ENCODE measurements at regions not wholly inside any gene's neighbourhood (a gene's known extent, or its start where the extent isn't known, plus 50 kb on each side); places are given as distances from the start of the nearest gene placed in this dataset.

DNA sequence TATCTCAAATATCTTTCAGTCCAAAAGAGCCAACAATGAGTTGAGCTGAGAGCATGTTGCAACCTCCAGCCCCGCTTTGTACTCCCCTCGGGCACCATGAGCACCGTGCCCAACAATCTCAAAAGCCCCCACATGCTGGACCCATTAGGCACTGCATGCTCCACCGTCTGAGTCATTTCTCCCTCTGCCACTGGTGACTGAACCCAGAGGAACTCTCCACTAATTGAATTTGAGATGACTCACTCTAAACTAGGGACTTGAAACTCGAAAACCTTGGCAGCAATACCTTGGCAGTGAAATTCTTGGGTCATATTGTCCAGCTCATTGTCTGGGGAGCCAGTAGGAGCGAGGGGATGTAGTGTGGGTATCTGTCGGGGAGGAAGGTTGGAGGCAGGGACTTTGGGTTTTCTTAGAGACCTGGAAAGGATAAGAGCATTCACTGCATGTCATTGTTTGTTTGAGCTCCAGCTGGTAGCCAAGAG lies 49.9 kb upstream of the SLIT3 start:
- TF ChIP-seq, protein P1, sequence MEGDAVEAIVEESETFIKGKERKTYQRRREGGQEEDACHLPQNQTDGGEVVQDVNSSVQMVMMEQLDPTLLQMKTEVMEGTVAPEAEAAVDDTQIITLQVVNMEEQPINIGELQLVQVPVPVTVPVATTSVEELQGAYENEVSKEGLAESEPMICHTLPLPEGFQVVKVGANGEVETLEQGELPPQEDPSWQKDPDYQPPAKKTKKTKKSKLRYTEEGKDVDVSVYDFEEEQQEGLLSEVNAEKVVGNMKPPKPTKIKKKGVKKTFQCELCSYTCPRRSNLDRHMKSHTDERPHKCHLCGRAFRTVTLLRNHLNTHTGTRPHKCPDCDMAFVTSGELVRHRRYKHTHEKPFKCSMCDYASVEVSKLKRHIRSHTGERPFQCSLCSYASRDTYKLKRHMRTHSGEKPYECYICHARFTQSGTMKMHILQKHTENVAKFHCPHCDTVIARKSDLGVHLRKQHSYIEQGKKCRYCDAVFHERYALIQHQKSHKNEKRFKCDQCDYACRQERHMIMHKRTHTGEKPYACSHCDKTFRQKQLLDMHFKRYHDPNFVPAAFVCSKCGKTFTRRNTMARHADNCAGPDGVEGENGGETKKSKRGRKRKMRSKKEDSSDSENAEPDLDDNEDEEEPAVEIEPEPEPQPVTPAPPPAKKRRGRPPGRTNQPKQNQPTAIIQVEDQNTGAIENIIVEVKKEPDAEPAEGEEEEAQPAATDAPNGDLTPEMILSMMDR (conservative IDR thresholded peaks at IDR 0.05; ENCODE audit: low read depth, low read length) = no peak
- no peak for TF ChIP-seq EZH2 (IDR thresholded peaks at IDR 0.05; ENCODE audit: borderline replicate concordance, low read depth, low read length, poor library complexity, severe bottlenecking)

Measured in A673 (cell line).